G401 (cell line): ENCODE measurements at regions not wholly inside any gene's neighbourhood (a gene's known extent, or its start where the extent isn't known, plus 50 kb on each side); places are given as distances from the start of the nearest gene placed in this dataset.
"Not testable (repeated sequence)": the region's sequence is repeated elsewhere in the genome, so short reads cannot be mapped to it uniquely, and the experiment has no call there.

Source experiments
- DNase-seq: peaks from one replicate; pipeline ENCODE4 v3.0.0-alpha.2; 2015; ENCODE audit warnings: low spot score
- in situ Hi-C: cut with HindIII; loops from 2 replicates; pipeline ENCODE4 v1.10.0; 2016; ENCODE audit warnings: low sequenced_read_pairs, mixed read lengths

DNA sequence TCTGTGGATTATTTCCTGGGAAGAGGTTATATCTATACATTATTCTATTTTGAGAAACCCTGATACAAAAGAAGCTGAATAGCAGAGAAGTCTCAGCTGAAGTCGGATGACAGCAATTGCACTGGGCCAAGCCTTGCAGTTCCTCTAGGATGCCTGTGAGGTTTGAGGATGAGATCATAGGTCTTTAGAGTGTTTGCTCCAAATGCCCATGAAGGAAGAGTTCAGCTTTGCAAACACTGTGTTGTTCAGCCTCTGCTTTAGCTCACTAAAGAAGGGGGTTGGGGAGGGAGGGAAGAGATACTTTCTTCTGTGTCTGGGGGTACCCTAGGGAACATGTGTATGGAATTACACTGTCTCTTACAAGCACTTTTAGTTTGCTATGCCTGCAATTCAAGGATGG, 282.5 kb upstream of the NRP1 start:
- DNase-seq: no peak
- in situ Hi-C loops: no loop called here

DNA sequence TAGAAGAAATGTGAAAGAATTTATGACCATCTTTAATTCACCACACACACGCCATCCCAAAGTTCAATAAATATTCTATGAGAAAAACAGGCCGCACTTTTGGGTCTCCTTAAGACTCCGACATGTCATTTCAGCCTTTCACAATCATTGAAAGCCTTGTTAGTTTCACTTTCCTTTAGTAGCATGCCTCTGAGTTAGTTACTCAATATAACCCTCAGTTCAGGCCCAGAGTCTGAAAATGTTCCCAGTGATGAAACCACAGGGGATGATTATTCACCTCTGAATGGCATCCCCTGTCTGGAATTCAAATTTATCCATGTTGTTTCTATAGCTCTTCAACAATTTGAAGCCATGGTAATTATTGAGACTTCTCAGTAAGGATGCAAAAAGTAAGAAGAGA, 278.1 kb upstream of the NRP1 start:
- in situ Hi-C loops: no loop called here
- DNase-seq: no peak

DNA sequence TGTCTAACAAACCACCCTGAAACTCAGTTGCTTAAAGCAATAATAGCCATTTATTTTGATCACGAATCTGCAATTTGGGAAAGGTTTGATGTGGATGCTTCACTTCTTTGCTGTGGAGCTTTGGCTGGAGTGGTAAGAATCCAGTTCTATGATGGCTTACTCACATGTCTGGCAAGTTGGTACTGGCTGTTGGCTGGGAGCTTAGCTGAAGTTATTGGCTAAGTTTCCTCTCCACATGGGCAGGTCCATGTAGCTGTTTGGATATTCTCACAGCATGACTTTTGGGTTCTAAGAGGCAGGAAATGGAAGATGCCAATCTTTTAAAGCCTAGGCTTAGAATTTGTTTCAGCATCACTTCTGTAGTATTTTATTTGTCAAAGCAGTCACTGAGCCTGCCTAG, 277.6 kb upstream of the NRP1 start:
- DNase-seq: no peak
- in situ Hi-C loops: no loop called here

DNA sequence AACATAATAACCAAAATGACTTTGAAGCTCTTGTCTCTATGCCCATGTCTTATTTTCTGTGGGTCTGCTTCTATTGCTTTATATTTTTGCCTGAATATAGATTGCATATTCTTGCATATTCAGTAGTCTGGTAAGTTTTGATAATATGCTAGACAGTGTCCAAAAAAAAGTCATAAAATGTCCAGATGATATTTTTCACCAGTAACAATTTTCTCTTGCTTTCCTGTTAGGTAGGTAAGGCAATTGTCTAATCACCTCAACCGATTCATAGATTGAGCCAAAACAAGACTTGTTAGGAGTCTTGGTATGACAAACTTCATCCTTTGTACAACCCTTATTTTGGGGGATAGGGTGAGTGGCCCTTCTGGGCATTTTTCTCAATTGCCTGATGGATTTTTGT, 277.0 kb upstream of the NRP1 start:
- in situ Hi-C loops: no loop called here
- DNase-seq: no peak

DNA sequence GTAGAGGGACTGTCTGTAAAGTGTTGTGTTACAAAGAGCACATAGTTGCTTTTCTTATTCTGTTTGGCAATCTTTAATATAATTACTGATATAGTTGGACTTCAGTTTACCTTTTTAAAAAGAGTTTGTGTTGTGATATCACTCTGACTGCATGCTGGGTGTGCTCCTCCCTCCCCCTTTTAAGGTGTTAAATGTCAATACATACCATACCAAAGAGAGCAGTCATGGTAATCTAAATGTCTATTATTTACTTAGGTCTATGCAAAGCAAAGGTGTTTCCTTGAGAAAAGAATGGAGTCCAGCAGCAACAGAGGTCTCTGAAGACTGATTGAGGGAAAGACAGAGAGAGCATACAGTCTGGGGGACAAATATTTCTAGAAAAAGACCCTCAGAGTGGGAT, 275.1 kb upstream of the NRP1 start:
- no peak for DNase-seq
- in situ Hi-C loops: no loop called here

DNA sequence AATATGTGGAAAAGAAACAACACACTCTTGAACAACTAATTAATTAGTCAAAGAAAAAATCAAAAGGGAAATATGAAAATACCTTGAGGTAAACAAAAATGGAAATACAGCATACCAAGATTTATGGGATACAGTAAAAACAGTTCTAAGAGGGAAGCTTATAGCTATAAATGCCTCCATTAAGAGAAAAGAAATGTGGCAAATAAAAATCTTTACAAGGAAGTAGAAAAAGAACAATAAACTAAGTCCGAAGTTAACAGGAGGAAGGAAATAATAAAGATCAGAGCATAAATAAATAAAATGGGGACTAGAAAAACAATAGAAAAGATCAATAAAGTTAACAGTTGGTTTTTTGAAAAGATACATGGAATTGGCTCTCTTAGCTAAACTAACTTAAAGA, 267.8 kb upstream of the NRP1 start:
- in situ Hi-C loops: no loop called here
- no peak for DNase-seq

DNA sequence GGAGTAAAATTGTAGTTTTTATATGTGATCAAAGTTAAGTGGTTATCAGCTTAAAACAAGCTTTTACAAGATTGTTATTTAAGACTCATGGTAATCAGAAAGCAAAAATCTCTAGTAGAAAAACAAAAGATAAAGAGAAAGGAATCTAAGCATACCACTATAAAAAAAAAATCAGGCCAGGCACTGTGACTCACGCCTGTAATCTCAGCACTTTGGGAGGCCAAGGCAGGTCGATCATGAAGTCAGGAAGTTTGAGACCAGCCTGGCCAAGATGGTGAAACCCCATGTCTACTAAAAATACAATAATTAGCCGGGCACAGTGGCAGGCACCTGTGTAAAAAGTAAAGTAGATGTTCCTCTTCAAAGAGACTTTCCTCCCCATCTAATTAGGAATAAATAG, 265.9 kb upstream of the NRP1 start:
- no peak for DNase-seq

DNA sequence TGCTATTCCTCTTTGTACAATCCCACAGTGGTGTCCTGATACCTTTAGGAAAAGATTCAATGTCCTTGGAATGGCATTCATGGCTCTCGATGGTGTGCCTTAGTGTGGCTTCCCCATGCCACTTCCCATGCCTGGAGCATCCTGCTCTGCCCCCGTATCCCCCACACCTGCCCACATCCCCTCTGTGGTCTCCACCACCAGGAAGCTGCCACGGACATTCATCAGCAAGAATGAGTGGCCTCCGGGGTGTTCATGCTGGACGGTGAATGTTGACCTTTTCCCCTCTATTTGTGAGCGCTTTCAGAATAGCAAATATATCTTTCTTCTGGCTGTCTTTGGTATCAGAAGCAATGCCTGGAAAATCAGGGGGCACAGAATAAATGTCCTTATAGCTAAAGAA, 262.0 kb upstream of the NRP1 start:
- in situ Hi-C loops: no loop called here

More for the DNA sequence above, 265.9 kb upstream of the NRP1 start:
- in situ Hi-C loops: no loop called here

DNA sequence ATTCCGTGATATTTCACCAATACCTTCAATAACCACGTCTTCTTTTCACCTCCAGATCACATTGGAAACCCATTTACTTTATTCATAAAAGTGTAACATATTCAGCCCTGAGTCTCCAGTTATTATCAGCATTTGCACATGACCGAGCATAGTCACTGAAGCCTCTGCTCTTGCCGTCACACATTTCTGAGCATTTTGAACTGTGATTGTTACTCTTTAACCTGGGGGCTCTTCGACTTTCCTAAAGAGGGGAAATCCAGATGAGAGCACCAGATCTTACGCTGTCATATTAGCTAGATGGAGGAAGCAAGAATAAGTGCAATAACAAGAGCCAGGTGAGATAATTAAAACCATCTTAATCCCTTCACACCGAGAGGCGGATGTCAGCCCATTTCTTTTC, 260.0 kb upstream of the NRP1 start:
- no peak for DNase-seq
- in situ Hi-C loops: no loop called here

More for the DNA sequence above, 262.0 kb upstream of the NRP1 start:
- DNase-seq: no peak

DNA sequence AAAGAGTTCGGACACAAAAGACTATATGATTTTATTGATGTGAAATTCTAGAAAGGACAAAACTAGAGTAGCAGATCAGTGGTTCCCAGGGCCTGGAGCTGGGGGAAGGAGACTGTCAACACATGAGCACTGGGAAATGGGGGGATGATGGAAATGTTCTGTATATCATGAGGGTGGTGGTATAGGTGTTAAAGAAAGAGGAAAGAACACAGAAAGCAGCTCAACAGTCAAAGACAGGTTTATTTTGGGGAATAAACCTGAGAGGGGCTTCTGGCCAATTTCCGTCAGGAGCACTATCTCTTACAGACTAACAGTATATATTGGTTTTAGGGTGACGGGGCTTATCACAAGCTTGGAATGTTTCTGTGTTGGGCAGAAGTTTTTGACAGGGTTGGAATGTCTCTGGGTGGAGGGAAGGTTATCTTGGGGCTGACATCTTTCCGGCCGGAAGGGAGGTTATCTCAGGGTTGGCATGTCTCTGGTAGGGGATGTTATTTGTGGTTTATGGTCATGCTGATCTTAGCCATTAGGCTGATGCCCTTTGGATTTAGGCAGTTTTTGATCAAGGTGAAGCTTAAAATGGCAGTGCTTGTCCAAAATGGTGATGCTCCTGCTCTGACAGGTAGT, 254.6 kb upstream of the NRP1 start:
- no peak for DNase-seq
- in situ Hi-C loops: no loop called here

DNA sequence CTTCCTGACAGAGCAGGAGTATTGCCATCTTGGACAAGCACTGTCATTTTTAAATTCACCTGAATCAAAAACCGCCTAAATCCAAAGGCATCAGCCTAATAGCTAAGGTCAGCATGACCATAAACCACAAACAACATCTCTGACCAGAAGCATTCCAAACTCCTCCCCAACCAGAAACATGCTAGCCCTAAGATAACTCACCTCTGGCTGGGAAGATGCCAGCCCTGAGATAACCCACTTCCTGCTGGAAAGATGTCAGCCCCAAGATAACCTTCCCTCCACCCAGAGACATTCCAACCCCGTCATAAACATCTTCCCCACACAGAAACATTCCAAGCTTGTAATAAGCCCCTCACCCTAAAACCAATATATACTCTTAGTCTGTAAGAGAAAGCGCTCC, 250.1 kb upstream of the NRP1 start:
- DNase-seq, in situ Hi-C loops: not testable (repeated sequence)

DNA sequence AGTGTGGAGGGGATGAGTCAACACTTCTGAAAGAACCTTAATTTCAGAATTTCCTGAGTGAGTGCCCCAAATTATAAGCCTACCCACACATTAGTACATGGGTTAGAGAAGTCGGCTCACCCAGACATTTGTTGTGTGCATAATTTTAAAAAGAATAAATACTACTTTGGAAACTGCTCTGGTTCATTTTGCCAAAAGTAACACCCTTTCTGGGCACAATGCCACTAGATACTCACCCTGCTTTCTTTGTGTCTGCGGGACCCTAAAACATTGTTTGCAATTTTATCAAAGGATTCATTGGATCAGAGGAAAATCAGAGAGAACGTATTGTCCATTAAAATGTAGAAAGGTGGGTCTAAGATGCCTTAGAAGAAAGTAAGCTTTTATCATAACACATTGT, 245.5 kb upstream of the NRP1 start:
- no peak for DNase-seq
- in situ Hi-C loops: no loop called here

DNA sequence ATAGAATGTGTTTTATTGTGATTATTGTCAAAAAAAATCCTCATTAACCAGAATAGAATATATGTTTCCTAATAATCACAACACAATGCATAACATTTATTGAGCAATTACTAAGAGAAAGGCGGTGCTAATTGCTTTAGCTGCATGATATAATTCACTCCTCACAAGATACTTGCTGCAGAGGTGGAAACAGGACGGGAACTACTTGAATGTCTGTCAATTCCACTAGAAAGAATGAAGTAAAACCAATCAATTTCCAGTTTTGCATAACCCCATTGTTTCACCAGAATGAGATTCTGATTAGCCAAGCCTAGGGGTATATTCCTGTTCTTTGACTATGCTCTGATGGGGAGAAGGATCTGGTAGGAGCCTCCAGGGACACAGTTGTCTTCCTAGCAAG, 239.1 kb upstream of the NRP1 start:
- in situ Hi-C loops: no loop called here
- DNase-seq: no peak

DNA sequence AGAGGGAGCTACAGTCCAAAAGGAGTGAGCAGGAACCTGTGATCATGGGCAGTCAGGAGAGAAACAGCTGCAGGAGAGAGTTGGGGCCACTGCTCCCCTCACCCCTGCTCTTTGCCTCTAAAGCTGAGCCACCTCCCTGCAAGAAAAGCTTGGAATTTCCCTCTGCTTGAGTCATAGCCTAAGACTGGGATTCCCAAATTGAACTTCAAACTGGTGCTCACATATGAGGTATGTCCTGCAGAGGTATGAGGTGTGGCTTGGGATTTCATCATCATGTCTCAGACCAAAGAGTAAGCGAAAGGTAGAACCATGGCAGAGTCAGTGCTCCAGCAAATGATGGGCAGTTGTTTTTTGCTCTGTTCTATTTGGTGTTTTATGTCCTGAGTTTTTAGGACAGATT, 237.1 kb upstream of the NRP1 start:
- DNase-seq: no peak
- in situ Hi-C loops: no loop called here

DNA sequence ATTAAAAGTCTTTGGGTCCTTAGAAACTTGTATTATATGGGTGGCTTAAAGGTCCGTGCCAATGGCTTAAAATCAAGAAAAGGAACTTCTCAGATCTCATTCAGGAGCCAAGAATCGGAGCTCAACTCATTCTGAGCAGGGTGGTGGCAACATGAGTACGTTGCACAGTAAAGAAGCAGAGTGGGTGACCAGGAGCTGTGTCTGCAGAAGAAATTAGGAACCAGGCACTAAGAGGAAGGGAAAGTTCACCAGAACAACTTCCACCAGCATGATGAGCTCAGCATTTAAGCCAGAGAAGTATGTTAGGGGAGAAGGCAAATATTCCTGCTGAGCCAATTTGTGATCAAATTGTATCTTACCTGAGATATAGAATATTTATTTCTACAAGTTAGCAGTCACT, 236.0 kb upstream of the NRP1 start:
- peak; percentile 1 for DNase-seq
- in situ Hi-C loops: no loop called here

DNA sequence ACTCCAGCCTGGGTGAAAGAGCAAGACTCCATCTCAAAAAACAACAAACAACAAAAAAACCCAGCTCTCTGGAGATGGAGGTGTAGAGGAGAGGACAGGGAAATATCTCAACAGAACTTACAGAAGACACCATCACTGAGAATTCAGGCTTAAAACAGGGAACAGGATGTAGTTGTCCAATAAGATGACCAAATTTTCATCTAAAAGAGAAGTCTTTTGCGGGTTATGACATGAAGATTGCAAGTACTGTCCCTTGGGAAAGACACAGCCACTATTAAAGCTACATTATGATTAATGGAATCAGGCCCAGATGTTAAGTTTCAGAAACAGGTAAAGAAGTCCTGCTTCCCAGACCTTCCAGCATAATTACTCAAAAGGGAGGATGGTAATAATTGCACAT, 235.2 kb upstream of the NRP1 start:
- DNase-seq: no peak
- in situ Hi-C loops: no loop called here

DNA sequence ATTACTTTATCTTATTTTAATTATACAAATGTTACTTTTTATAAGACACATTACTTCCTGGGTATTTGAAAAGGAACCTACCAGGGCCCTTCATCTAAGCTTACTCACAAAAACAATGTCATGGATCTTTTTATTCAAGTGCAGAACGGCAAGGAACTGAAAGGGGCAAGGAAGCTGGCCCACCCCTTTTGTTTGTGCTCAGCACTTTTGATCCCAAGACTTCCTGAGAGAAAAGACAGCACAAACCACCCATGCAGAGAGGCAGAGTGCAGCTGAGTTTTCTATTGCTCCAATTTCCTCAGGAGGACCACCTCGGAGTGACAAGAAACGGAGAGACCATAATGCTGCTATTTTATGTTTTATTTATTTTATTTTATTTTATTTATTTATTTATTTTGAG, 232.0 kb upstream of the NRP1 start:
- in situ Hi-C loops: no loop called here
- DNase-seq: no peak

DNA sequence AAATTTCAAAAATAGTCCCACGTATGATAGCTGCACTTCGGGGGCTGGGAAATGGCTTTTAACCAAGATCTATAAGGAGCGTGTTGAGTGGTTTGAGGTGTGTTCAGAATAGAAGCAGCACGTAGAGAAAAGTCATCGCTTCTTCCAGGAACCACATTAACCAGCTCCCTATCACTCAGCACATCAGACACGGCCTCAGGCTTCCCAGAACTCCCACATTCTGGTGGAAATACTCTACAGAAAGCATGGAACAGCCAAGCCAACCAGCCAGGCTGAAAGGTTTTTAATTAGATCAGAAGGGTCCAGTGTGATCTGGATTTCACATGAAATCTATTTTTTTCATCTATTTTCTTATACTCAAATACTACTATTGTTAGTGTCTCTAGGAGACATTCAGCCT, 231.5 kb upstream of the NRP1 start:
- in situ Hi-C loops: no loop called here

DNA sequence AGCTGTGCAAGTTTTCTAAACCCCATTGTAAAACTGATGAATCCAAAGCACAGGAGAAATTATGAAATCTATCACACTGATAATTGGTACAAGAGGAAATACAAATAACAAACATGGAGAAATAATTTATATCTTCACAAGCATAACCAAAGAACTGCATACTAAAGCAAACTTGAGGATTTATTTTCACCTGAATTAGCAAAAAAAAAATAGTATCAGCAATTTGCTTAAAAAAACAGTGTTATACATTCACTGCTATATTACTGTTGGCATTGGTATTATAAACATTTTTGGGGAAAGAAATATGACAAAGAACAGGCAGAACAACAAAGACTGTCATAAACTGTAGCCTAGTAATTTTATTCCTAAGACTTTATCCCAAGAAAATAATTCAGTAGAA, 230.8 kb upstream of the NRP1 start:
- no peak for DNase-seq
- in situ Hi-C loops: no loop called here

More for the DNA sequence above, 231.5 kb upstream of the NRP1 start:
- DNase-seq: no peak

DNA sequence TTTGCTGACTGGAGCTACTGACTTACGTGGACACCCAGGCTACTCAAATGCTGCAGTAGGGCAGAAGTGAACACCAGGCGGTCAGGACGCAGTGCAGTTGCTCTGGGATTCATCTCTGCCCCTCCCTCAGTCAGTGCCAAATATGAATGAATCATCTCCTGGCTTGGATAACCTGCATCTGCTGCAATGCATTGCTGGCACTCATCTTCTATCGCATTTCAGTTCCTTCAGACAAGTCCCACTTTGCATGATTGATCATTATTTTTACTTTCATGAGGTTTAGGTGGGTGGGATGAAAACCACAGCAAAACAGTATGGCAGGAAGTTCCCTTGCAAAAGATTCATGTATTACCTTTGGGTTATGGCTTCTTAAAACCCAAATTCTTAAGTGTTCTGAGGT, 224.6 kb upstream of the NRP1 start:
- in situ Hi-C loops: no loop called here
- no peak for DNase-seq

DNA sequence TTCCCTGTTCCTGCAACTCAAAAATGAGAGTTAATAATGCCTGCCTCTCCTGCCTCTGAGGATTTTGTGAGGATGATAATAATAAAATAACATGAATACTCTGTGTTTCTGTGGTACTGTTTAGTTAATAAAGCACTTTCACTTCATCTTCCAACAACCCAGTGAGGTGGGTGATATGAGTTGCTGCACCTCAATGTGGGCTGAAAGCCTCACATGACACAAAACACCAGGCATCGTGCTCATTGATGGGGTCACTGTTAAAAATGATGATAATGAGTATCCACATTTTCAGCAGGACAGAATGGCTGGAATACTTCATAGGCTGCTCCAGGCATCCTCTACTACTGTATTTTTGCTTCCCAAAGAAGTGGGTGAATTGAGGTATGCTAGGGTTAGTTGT, 222.8 kb upstream of the NRP1 start:
- in situ Hi-C loops: no loop called here
- no peak for DNase-seq

DNA sequence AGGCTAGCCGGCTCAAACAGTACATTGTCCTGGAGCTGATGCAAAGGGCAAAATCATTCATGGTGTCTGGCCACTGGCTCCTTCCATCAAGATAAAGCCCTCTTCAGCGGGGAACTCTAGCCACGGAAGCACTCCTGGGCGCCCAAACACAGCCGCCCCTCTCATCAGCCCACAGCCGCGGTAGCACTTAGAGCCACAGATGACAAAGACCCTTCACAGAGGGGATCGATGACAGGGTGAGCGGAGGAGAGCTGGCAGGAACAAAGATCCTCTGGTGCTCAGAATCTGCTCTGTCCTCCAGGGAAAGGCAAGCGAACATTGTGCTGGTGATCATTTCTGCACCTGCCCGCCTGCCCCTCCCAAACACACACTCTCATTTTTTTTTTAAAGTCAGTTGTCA, 222.2 kb upstream of the NRP1 start:
- DNase-seq: no peak
- in situ Hi-C loops: no loop called here
